Astrocyte (in vitro differentiated cells and primary cell): ENCODE measurements at regions not wholly inside any gene's neighbourhood (a gene's known extent, or its start where the extent isn't known, plus 50 kb on each side); places are given as distances from the start of the nearest gene placed in this dataset.

ENCODE experiments used
- DNase-seq: peaks from one replicate; pipeline ENCODE4 v3.0.0-alpha.2; 2010; ENCODE audit warnings: low read depth
- FAIRE-seq: peaks from 2 replicates; lab custom pipeline; 2011; peaks lifted over from hg19 to GRCh38; lab: Jason Lieb, UNC
- H2AFZ ChIP-seq: 2 replicates; pipeline ENCODE4 v1.6.0; 2012; ENCODE audit warnings: low read depth, low read length, inconsistent platforms
- H3K27ac ChIP-seq: 2 replicates; pipeline ENCODE4 v1.5.1; 2011; ENCODE audit warnings: low read depth, low read length, inconsistent platforms
- H3K27me3 ChIP-seq: 2 replicates; pipeline ENCODE4 v1.6.0; 2011; ENCODE audit warnings: low read length, inconsistent platforms; ENCODE audit not compliant: insufficient read depth
- H3K36me3 ChIP-seq: 2 replicates; pipeline ENCODE4 v1.5.1; 2011; ENCODE audit warnings: low read length, inconsistent platforms; ENCODE audit not compliant: insufficient read depth
- H3K4me1 ChIP-seq: 2 replicates; pipeline ENCODE4 v1.5.1; 2011; ENCODE audit warnings: low read length, inconsistent platforms; ENCODE audit not compliant: insufficient read depth
- H3K4me2 ChIP-seq: 2 replicates; pipeline ENCODE4 v1.6.0; 2012; ENCODE audit warnings: low read length, inconsistent platforms
- H3K4me3 ChIP-seq: 2 replicates; pipeline ENCODE4 v1.5.1; 2011; ENCODE audit warnings: low read depth, mild to moderate bottlenecking, low read length, inconsistent platforms; ENCODE audit not compliant: insufficient read depth
- H3K79me2 ChIP-seq: 2 replicates; pipeline ENCODE4 v1.6.0; 2012; ENCODE audit warnings: mild to moderate bottlenecking, low read length, inconsistent platforms; ENCODE audit not compliant: insufficient read depth
- H3K9ac ChIP-seq: 2 replicates; pipeline ENCODE4 v1.6.0; 2012; ENCODE audit warnings: mild to moderate bottlenecking, low read length, inconsistent platforms
- H3K9me3 ChIP-seq: 2 replicates; pipeline ENCODE4 v1.5.1; 2012; ENCODE audit warnings: low read depth, mild to moderate bottlenecking, low read length, inconsistent platforms; ENCODE audit not compliant: insufficient read depth
- H4K20me1 ChIP-seq: 2 replicates; pipeline ENCODE4 v1.6.0; 2012; ENCODE audit warnings: low read length, inconsistent platforms; ENCODE audit not compliant: insufficient read depth
- H3K27ac Mint-ChIP-seq: one replicate; pipeline ENCODE4 v1.8.0; 2021; ENCODE audit warnings: mild to moderate bottlenecking, mixed read lengths; ENCODE audit not compliant: unreplicated experiment
- H3K27me3 Mint-ChIP-seq: one replicate; pipeline ENCODE4 v1.8.0; 2021; ENCODE audit warnings: low read depth, mixed read lengths; ENCODE audit not compliant: unreplicated experiment
- H3K36me3 Mint-ChIP-seq: one replicate; pipeline ENCODE4 v1.8.0; 2021; ENCODE audit warnings: low read depth, mixed read lengths; ENCODE audit not compliant: unreplicated experiment
- H3K4me1 Mint-ChIP-seq: one replicate; pipeline ENCODE4 v1.8.0; 2021; ENCODE audit warnings: low read depth, mixed read lengths; ENCODE audit not compliant: unreplicated experiment
- H3K4me3 Mint-ChIP-seq: one replicate; pipeline ENCODE4 v1.8.0; 2021; ENCODE audit warnings: mild to moderate bottlenecking, moderate library complexity, mixed read lengths; ENCODE audit not compliant: unreplicated experiment
- H3K9me3 Mint-ChIP-seq: one replicate; pipeline ENCODE4 v1.8.0; 2021; ENCODE audit warnings: mild to moderate bottlenecking, mixed read lengths; ENCODE audit not compliant: unreplicated experiment
- EZH2 ChIP-seq: IDR thresholded peaks from 2 replicates; pipeline ENCODE4 v1.6.1; 2012; ENCODE audit warnings: mild to moderate bottlenecking, low read length, inconsistent platforms; ENCODE audit not compliant: insufficient read depth
- TF ChIP-seq, protein P1 (sequence below): IDR thresholded peaks from 2 replicates; pipeline ENCODE4 v1.5.1; 2011; ENCODE audit warnings: low read depth, mild to moderate bottlenecking, inconsistent platforms, low read length, moderate library complexity; ENCODE audit not compliant: insufficient read depth

DNA sequence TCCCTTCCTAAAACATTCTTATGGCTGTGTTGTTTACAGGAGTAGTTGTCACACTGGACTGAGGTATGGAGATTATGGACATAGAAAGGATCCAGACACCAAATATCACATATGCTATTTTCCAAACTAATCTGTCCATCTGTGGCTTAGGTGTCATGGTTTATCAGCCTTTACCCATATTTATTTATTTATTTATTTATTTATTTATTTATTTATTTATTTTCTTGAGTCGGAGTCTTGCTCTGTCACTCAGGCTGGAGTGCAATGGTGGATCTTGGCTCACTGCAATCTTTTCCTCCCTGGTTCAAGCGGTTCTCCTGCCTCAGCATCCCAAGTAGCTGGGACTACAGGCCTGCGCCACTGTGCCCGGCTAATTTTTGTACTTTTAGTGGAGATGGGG, 1103.1 kb downstream of the MAT2B start:
- no peak for TF ChIP-seq EZH2
- TF ChIP-seq, protein P1, sequence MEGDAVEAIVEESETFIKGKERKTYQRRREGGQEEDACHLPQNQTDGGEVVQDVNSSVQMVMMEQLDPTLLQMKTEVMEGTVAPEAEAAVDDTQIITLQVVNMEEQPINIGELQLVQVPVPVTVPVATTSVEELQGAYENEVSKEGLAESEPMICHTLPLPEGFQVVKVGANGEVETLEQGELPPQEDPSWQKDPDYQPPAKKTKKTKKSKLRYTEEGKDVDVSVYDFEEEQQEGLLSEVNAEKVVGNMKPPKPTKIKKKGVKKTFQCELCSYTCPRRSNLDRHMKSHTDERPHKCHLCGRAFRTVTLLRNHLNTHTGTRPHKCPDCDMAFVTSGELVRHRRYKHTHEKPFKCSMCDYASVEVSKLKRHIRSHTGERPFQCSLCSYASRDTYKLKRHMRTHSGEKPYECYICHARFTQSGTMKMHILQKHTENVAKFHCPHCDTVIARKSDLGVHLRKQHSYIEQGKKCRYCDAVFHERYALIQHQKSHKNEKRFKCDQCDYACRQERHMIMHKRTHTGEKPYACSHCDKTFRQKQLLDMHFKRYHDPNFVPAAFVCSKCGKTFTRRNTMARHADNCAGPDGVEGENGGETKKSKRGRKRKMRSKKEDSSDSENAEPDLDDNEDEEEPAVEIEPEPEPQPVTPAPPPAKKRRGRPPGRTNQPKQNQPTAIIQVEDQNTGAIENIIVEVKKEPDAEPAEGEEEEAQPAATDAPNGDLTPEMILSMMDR, result no peak
- Histone ChIP-seq H2AFZ (no peak overlapping the region), H3K4me2 (no peak overlapping the region), H3K9me3 (no peaks in the 10 kb centered on the region), H3K79me2 (no peaks in the 10 kb centered on the region), H3K4me3 (no peak overlapping the region), H3K27me3 (no peaks in the 10 kb centered on the region), H3K9ac (no peak overlapping the region), H4K20me1 (no peaks in the 10 kb centered on the region), H3K36me3 (no peaks in the 10 kb centered on the region), H3K4me1 (no peaks in the 10 kb centered on the region), H3K27ac (no peak overlapping the region)
- H3K4me3 Mint-ChIP-seq, result no peak overlapping the region
- H3K4me1 Mint-ChIP-seq, result no peaks in the 10 kb centered on the region
- no peak overlapping the region for H3K27ac Mint-ChIP-seq
- DNase-seq (no peak), FAIRE-seq (no peak)
- no peaks in the 10 kb centered on the region for H3K36me3 Mint-ChIP-seq
- no peaks in the 10 kb centered on the region for H3K9me3 Mint-ChIP-seq
- H3K27me3 Mint-ChIP-seq, result no peaks in the 10 kb centered on the region

DNA sequence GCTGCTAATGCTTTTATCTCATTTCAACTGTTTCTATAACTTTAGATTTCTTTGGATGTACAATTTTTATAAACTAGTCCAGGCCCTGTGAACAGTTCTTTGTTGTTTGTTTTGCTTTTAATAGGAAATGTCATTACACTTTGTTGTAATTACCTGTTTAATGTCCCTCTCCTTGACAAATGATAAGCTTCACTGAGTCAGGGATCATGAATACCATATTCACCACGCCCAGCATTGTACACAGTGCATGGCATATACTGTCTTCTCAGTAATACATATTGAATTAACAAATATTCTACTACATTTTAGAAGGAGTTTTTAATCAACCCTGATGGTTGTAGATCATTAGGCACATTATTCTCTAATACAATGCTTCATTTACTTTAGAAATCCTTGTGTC, 1105.0 kb downstream of the MAT2B start:
- no peaks in the 10 kb centered on the region for H4K20me1 ChIP-seq
- H3K27me3 ChIP-seq, result no peaks in the 10 kb centered on the region
- Mint-ChIP-seq H3K36me3 (no peaks in the 10 kb centered on the region), H3K9me3 (no peaks in the 10 kb centered on the region), H3K4me3 (no peak overlapping the region), H3K27me3 (no peaks in the 10 kb centered on the region), H3K4me1 (no peaks in the 10 kb centered on the region), H3K27ac (no peak overlapping the region)
- FAIRE-seq, result no peak
- H3K27ac ChIP-seq, result no peak overlapping the region
- no peaks in the 10 kb centered on the region for H3K9me3 ChIP-seq
- H2AFZ ChIP-seq, result no peak overlapping the region
- H3K36me3 ChIP-seq, result no peaks in the 10 kb centered on the region
- H3K9ac ChIP-seq, result no peak overlapping the region
- TF ChIP-seq, protein P1, result no peak
- TF ChIP-seq EZH2, result no peak
- no peaks in the 10 kb centered on the region for H3K4me1 ChIP-seq
- no peak overlapping the region for H3K4me3 ChIP-seq
- H3K4me2 ChIP-seq, result no peak overlapping the region
- no peaks in the 10 kb centered on the region for H3K79me2 ChIP-seq
- no peak for DNase-seq

- Histone ChIP-seq H3K79me2 (no peaks in the 10 kb centered on the region), H3K4me3 (no peak overlapping the region), H3K9me3 (no peaks in the 10 kb centered on the region), H3K9ac (no peak overlapping the region), H3K36me3 (no peaks in the 10 kb centered on the region), H3K27me3 (no peaks in the 10 kb centered on the region), H4K20me1 (no peaks in the 10 kb centered on the region), H3K4me1 (no peaks in the 10 kb centered on the region), H3K27ac (no peak overlapping the region), H3K4me2 (no peak overlapping the region), H2AFZ (no peak overlapping the region)
- FAIRE-seq (no peak), DNase-seq (no peak)
- no peaks in the 10 kb centered on the region for H3K27me3 Mint-ChIP-seq
- H3K4me1 Mint-ChIP-seq, result no peaks in the 10 kb centered on the region
- no peaks in the 10 kb centered on the region for H3K9me3 Mint-ChIP-seq
- no peak overlapping the region for H3K4me3 Mint-ChIP-seq
- TF ChIP-seq EZH2, result no peak
- TF ChIP-seq, protein P1, result no peak
- H3K27ac Mint-ChIP-seq, result no peak overlapping the region
- no peaks in the 10 kb centered on the region for H3K36me3 Mint-ChIP-seq
Measured at GRCh38 chr5:164614707-164615106, 1109.3 kb downstream of the MAT2B start.
